GM12872 (cell line): ENCODE measurements at regions not wholly inside any gene's neighbourhood (a gene's known extent, or its start where the extent isn't known, plus 50 kb on each side); places are given as distances from the start of the nearest gene placed in this dataset.

Source experiments
- TF ChIP-seq, protein P1 (sequence below): IDR thresholded peaks from 3 replicates; pipeline ENCODE4 v1.5.1; 2011; ENCODE audit warnings: low read depth, mild to moderate bottlenecking, low read length, moderate library complexity; ENCODE audit not compliant: insufficient read depth

DNA sequence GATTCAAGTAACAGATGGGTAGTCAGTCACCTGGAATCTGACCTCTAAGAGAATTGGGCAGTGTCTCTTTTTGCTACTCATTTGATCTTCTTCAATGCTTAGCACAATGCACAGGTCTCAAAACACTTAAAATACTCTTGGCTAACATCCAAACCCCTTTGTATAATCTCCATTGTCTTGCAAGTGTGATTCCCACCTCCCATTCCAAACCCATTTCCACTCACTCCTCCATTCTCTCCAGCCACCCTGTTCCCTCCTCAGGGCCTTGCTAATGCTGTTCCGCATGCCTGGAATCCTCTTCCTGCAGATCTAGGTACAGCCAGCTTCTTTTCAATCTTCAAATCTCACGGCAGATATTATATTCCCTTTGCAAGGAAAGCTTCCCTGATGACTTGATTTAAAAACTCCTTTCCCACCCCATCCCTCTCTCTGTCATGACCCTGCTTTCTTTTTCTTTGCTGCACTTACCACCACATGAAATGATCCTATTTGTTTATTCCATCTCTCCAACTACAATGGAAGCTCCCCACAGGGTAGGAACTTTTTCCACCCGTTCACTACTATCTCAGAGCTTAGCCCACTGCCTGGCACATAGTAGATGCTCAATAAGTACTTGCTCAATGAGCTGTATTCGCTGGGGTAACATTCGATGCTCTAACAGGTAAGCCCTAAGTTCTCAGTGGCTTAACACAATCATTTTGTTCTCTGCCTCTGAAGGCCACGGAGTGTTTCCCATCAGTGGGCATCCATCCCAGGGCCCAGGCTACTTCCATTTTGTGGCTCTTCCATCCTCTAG lies 121.7 kb downstream of the MN1 start:
- TF ChIP-seq, protein P1, sequence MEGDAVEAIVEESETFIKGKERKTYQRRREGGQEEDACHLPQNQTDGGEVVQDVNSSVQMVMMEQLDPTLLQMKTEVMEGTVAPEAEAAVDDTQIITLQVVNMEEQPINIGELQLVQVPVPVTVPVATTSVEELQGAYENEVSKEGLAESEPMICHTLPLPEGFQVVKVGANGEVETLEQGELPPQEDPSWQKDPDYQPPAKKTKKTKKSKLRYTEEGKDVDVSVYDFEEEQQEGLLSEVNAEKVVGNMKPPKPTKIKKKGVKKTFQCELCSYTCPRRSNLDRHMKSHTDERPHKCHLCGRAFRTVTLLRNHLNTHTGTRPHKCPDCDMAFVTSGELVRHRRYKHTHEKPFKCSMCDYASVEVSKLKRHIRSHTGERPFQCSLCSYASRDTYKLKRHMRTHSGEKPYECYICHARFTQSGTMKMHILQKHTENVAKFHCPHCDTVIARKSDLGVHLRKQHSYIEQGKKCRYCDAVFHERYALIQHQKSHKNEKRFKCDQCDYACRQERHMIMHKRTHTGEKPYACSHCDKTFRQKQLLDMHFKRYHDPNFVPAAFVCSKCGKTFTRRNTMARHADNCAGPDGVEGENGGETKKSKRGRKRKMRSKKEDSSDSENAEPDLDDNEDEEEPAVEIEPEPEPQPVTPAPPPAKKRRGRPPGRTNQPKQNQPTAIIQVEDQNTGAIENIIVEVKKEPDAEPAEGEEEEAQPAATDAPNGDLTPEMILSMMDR = no peak

DNA sequence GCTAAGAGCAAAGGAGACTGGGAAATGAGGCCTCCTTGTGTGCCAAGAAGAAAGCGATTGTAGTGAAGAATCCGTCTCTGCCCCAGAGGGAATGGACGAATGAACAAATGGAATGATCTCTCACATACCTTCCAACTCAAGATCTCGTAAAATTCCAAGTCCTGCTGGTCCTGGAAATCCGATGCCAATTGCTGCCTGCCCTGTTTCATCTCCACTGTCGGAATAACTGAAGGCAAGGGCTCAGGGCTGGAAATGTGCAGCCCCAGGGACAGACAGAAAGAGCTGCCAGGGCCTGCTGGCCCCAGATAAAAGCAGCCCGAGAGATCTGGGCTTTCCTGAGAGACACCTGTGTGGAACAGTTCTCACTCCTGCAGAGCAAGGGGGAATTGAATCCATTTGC lies 120.9 kb downstream of the MN1 start:
- TF ChIP-seq, protein P1 = no peak

DNA sequence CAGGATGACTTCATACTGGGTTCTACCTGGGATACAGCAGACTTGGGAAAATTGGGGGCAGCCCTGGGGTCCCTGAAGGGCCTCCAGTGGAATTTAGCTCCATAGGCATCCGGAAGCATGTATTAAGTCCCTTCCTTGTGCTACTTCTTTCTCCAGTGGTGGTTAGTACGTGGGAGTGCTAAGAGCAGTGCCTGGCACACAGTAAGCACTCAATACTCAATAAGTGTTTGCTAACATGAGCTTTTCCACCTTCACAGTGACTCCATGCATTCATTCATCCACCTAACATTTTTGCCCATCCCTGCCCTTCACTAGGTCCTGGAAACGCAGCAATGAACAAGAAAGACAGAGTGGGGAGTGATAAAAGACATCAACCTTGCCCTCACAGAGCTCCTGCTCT lies 120.5 kb downstream of the MN1 start:
- TF ChIP-seq, protein P1 = no peak

DNA sequence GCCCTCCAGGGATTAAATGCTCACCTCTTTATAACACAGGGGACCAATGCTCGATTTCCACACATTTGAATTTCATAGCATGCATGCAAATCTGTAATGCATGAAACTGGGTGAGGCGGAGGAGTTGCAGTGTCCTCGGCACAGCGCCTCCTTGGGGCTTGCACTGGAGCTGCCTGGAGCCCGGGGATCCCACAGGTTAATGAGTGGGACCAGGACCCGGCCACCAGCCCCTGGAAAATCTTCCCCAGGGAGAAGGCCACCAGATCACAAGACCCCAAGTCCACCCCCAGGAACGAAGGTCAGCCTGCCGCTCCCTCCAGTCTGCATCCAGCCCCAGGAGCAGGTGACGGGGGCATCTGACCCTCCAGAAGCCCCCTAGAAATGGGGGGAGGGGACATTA lies 119.1 kb downstream of the MN1 start:
- TF ChIP-seq, protein P1 = no peak

DNA sequence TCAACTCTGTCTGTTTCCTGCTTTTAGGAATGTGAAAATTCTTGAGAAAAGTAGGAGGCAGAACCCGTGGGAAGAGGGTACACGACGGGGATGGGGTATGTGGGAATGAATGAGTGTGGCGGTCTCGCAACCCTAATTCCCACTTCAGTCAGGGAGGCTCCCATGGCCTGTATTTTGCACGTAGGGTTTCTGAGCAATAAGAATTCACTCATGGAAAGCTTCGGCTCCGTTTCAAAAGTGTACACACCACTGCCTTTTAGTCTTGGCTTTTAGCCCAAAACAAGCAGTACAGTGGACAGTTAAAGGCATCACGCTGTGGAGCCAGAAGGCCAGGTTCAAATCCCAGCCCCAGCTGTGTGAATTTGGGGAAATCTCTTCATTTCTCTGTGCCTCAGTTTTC lies 116.7 kb downstream of the MN1 start:
- TF ChIP-seq, protein P1 = no peak

DNA sequence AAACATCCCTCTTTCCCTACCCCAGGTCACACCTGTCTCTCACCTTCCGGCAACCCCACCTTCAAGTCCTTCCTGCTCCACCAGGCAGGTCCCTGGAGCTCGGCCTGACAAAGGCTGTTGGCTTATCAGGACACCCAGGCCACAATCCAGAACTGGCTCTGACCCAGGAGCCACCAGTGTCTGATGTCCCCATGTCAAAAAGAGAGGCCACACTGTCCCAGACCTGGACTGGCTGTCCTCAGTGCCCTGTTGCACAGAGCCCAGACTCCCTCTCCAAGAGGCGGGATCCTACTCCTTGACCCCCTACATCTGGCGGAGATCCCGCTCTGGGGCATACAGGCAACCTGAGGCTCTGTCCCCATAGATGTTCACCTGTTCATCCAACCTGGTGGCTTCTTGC lies 116.0 kb downstream of the MN1 start:
- TF ChIP-seq, protein P1 = no peak

DNA sequence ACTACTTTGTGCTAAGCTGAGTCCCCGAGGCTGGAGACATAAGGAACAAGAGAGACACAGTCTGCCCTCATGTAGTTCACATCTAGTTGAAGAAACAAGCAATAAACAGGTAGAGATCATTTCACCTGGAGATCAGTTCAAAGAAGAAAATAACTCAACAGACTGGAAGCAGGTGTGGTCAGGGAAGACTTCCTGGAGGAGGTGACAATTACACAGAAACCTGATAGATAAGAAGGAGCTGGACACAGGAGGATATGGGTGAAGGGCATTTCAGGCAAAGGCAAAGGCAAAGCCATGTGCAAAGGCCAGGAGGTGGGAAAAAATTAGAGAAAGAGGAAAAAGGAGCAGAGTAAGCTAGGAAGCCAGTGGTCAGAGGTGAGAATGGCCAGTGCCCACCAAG lies 115.6 kb downstream of the MN1 start:
- TF ChIP-seq, protein P1 = no peak

DNA sequence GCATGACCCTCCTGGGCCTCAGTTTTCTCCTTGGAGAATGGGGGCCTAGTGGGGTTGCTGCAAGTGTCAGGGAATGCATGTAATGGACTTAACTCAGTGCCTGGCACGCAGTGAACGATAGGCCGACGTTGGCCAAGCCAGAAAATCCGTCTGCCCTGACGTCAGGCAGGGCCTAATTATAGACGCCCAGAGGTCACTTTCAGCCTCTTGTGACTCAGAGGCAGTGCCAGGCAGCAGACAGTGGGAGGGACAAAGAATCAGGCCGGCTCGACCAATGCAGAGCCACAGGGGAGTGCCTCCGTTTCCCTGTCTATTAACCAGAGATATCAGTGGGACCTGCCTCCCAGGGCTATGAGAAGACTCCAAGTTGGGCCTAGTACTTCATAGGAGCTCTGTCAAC lies 115.0 kb downstream of the MN1 start:
- TF ChIP-seq, protein P1 = no peak
